K562 (cell line): ENCODE measurements at regions not wholly inside any gene's neighbourhood (a gene's known extent, or its start where the extent isn't known, plus 50 kb on each side); places are given as distances from the start of the nearest gene placed in this dataset.

Source experiments
- ATAC-seq: fragments of 200-7000 bp; cut with Tn5 transposase; 3 replicates; pipeline ENCODE4 v1.9.1; 2020; ENCODE audit warnings: moderate library complexity
- BruUV-seq: library from RNA; stranded (reverse); fragments of 400-500 nt; replicated peaks from 2 replicates; lab custom pipeline; 2021; lab: Mats Ljungman, UMichigan
- CTCF ChIA-PET: fragments of 300-600 bp; formaldehyde crosslinking; extraction: SDS; loops from one replicate; lab custom pipeline; 2021; ENCODE audit warnings: low intra/inter-chr PET ratio; lab: Yijun Ruan, JAX
- POLR2A ChIA-PET: fragments of 300-600, 350-650 bp; sonication (Branson Sonifier 250); formaldehyde crosslinking; extraction: SDS; loops from one replicate; lab custom pipeline; 2021; ENCODE audit warnings: antibody characterized with exemption, inconsistent platforms; lab: Yijun Ruan, JAX
- DNase-seq, 4 experiments: peaks; one replicate each; pipeline versions ENCODE4 v3.0.0 to v3.0.0-alpha.2; 2011 to 2018; ENCODE audit warnings: low spot score in 3 of 4, mixed read lengths in 3 of 4; ENCODE audit errors: extremely low read depth in 1 of 4
- FAIRE-seq: peaks from 2 replicates; lab custom pipeline; 2011; peaks lifted over from hg19 to GRCh38; lab: Jason Lieb, UNC
- H2AFZ ChIP-seq: 2 replicates; pipeline ENCODE4 v1.6.0; 2011; ENCODE audit warnings: low read depth, low read length, control low read depth, inconsistent platforms
- H3K27ac ChIP-seq: fragments of 200-600 bp; 3 replicates; pipeline ENCODE4 v1.8.0; 2011; ENCODE audit warnings: low read depth, mild to moderate bottlenecking, control low read depth, inconsistent platforms, low read length, moderate library complexity, mixed read lengths; ENCODE audit errors: extremely low read depth
- H3K27me3 ChIP-seq, 2 experiments: fragments of 300-600 bp in 1 of 2; 2 replicates in 1 of 2; 3 replicates in 1 of 2; pipeline versions ENCODE4 v1.6.0 to v1.8.0; 2011; ENCODE audit warnings: inconsistent platforms in 2 of 2, low read length in 2 of 2, mild to moderate bottlenecking in 1 of 2, mixed read lengths in 1 of 2, moderate library complexity in 1 of 2; ENCODE audit not compliant: control insufficient read depth in 2 of 2, insufficient read depth in 2 of 2
- H3K36me3 ChIP-seq: fragments of 300-600 bp; 3 replicates; pipeline ENCODE4 v1.8.0; 2011; ENCODE audit warnings: mild to moderate bottlenecking, low read length, inconsistent platforms; ENCODE audit not compliant: control insufficient read depth, insufficient read depth
- H3K4me1 ChIP-seq, 2 experiments: fragments of 200-600 bp in 1 of 2; replicated peaks in 1 of 2; 2 replicates in 1 of 2; 3 replicates in 1 of 2; pipeline versions ENCODE4 v1.5.1 to v1.8.0; 2011; ENCODE audit warnings: inconsistent platforms in 2 of 2, low read length in 2 of 2, mild to moderate bottlenecking in 1 of 2, mixed read lengths in 1 of 2, moderate library complexity in 1 of 2; ENCODE audit not compliant: control insufficient read depth in 2 of 2, insufficient read depth in 2 of 2
- H3K4me2 ChIP-seq: 2 replicates; pipeline ENCODE4 v1.6.1; 2011; ENCODE audit warnings: low read length, control low read depth, inconsistent platforms, mixed read lengths; ENCODE audit not compliant: insufficient read depth
- H3K4me3 ChIP-seq: fragments of 200-600 bp; sonication (generic), shearing (Covaris generic); 2 replicates; pipeline ENCODE4 v1.5.1; 2016; ENCODE audit warnings: control low read depth, inconsistent platforms
- H3K79me2 ChIP-seq: fragments of 200-600 bp; 3 replicates; pipeline ENCODE4 v1.8.0; 2011; ENCODE audit warnings: low read length, inconsistent platforms; ENCODE audit not compliant: control insufficient read depth, insufficient read depth
- H3K9ac ChIP-seq, 2 experiments: 2 replicates each; pipeline versions ENCODE4 v1.6.0 to v1.6.1; 2011; ENCODE audit warnings: low read depth in 2 of 2, low read length in 2 of 2, control low read depth in 1 of 2, inconsistent platforms in 1 of 2, mild to moderate bottlenecking in 1 of 2, mixed read lengths in 1 of 2; ENCODE audit not compliant: insufficient read depth in 1 of 2
- H3K9me1 ChIP-seq: one replicate; pipeline ENCODE4 v1.6.0; 2011; ENCODE audit warnings: inconsistent platforms, mild to moderate bottlenecking, low read length, moderate library complexity; ENCODE audit not compliant: control insufficient read depth, insufficient read depth
- H3K9me3 ChIP-seq: replicated peaks from 2 replicates; pipeline ENCODE4 v1.5.1; 2011; ENCODE audit warnings: low read depth, low read length, inconsistent platforms; ENCODE audit not compliant: control insufficient read depth, insufficient read depth
- H4K20me1 ChIP-seq: replicated peaks from 2 replicates; pipeline ENCODE4 v1.6.1; 2011; ENCODE audit warnings: low read length, inconsistent platforms, mixed read lengths; ENCODE audit not compliant: control insufficient read depth, insufficient read depth
- DPF2 ChIP-seq: fragments of 450-650 bp; IDR thresholded peaks from 2 replicates; pipeline ENCODE4 v1.6.1; 2016
- NCOR1 ChIP-seq: fragments of 450-650 bp; IDR thresholded peaks from 2 replicates; pipeline ENCODE4 v1.6.1; 2016; ENCODE audit warnings: mild to moderate bottlenecking, moderate library complexity
- PREB ChIP-seq: sonication (generic); formaldehyde crosslinking; IDR thresholded peaks from 2 replicates; pipeline ENCODE4 v1.8.1; 2023; ENCODE audit warnings: mild to moderate bottlenecking, missing genetic modification reagents
- ZNF24 ChIP-seq: fragments of 450-650 bp; IDR thresholded peaks from 2 replicates; pipeline ENCODE4 v1.6.1; 2016
- WGBS: fragments of 100-300 bp; shearing (Covaris generic); methylation state at CpG from one replicate; pipeline ENCODE4 v1.1.6; 2016; ENCODE audit warnings: low coverage, mixed read lengths; ENCODE audit not compliant: insufficient coverage; ENCODE audit errors: missing lambda C conversion rate; 5-methylcytosine and 5-hydroxymethylcytosine counted together
- in situ Hi-C: fragments of 300-500 bp; cut with MboI; formaldehyde crosslinking; loops from 4 replicates; pipeline ENCODE4 v1.15.0; 2018; ENCODE audit warnings: inconsistent platforms, mixed read lengths
- intact Hi-C: fragments of 100-400 bp; cut with micrococcal nuclease; formaldehyde crosslinking; loops from 2 replicates; pipeline ENCODE4 v1.14.2; 2022
- TF ChIP-seq, protein P1 (sequence below): fragments of 250-450 bp; sonication (Bioruptor Pico); IDR thresholded peaks from 2 replicates; pipeline ENCODE4 v1.5.0; 2021
- TF ChIP-seq, protein P2 (sequence below): sonication (generic); formaldehyde crosslinking; IDR thresholded peaks from 2 replicates; pipeline ENCODE4 v1.8.0; 2022; ENCODE audit warnings: mild to moderate bottlenecking, missing genetic modification reagents, borderline replicate concordance

- no peaks in the 10 kb centered on the region for H3K9me3 ChIP-seq
- no peaks in the 10 kb centered on the region for H3K27me3 ChIP-seq
- H3K27ac ChIP-seq, result no peak overlapping the region
- no peak overlapping the region for H2AFZ ChIP-seq
- no peak for ATAC-seq
- no peaks in the 10 kb centered on the region for H3K79me2 ChIP-seq
- TF ChIP-seq, protein P1, sequence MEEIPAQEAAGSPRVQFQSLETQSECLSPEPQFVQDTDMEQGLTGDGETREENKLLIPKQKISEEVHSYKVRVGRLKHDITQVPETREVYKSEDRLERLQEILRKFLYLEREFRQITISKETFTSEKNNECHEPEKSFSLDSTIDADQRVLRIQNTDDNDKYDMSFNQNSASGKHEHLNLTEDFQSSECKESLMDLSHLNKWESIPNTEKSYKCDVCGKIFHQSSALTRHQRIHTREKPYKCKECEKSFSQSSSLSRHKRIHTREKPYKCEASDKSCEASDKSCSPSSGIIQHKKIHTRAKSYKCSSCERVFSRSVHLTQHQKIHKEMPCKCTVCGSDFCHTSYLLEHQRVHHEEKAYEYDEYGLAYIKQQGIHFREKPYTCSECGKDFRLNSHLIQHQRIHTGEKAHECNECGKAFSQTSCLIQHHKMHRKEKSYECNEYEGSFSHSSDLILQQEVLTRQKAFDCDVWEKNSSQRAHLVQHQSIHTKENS (CRISPR knock-in tag), result no peak
- TF ChIP-seq, protein P2, sequence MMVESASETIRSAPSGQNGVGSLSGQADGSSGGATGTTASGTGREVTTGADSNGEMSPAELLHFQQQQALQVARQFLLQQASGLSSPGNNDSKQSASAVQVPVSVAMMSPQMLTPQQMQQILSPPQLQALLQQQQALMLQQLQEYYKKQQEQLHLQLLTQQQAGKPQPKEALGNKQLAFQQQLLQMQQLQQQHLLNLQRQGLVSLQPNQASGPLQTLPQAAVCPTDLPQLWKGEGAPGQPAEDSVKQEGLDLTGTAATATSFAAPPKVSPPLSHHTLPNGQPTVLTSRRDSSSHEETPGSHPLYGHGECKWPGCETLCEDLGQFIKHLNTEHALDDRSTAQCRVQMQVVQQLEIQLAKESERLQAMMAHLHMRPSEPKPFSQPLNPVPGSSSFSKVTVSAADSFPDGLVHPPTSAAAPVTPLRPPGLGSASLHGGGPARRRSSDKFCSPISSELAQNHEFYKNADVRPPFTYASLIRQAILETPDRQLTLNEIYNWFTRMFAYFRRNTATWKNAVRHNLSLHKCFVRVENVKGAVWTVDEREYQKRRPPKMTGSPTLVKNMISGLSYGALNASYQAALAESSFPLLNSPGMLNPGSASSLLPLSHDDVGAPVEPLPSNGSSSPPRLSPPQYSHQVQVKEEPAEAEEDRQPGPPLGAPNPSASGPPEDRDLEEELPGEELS, result no peak
- no peak for TF ChIP-seq PREB (CRISPR knock-in tag)
- no peak for TF ChIP-seq DPF2
- TF ChIP-seq ZNF24, result no peak
- no peak for TF ChIP-seq NCOR1
- no peak overlapping the region for H3K9ac ChIP-seq
- in situ Hi-C loops, result no loop called here
- POLR2A ChIA-PET, result no interaction called here
- no peak overlapping the region for H3K4me3 ChIP-seq
- BruUV-seq, result no TSS peak
- no peaks in the 10 kb centered on the region for H3K4me1 ChIP-seq
- FAIRE-seq, result no peak
- DNase-seq, result no peak
- CTCF ChIA-PET, result no interaction called here
- no peaks in the 10 kb centered on the region for H3K36me3 ChIP-seq
- H3K4me2 ChIP-seq, result no peak overlapping the region
- no peaks in the 10 kb centered on the region for H3K9me1 ChIP-seq
- H4K20me1 ChIP-seq, result no peaks in the 10 kb centered on the region
- intact Hi-C loops, result no loop called here
- WGBS, result 8% methylated on average over 4 of the region's 4 CpGs
Measured at GRCh38 chr13:65293530-65294198, 1936.5 kb downstream of the PCDH9 start.
